ENCODE measurements at regions not wholly inside any gene's neighbourhood (a gene's known extent, or its start where the extent isn't known, plus 50 kb on each side); places are given as distances from the start of the nearest gene placed in this dataset.
"Not testable (repeated sequence)": the region's sequence is repeated elsewhere in the genome, so short reads cannot be mapped to it uniquely, and the experiment has no call there.

DNA sequence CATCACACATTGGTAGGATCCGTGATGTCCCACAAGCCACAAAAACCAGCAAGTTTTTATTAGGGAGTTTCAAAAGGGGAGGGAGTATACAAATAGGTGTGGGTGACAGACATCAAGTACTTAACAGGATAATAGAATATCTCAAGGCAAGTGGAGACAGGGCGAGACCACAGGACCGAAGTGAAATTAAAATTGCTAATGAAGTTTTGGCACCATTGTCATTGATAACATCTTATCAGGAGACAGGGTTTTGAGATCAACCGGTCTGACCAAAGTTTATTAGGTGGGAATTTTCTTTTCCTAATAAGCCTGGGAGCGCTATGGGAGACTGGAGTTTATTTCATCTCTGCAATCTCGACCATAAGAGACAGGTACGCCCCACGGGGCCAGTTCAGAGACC is 178.5 kb downstream of the OTOP1 start:
- DNase-seq = not testable (repeated sequence)

DNA sequence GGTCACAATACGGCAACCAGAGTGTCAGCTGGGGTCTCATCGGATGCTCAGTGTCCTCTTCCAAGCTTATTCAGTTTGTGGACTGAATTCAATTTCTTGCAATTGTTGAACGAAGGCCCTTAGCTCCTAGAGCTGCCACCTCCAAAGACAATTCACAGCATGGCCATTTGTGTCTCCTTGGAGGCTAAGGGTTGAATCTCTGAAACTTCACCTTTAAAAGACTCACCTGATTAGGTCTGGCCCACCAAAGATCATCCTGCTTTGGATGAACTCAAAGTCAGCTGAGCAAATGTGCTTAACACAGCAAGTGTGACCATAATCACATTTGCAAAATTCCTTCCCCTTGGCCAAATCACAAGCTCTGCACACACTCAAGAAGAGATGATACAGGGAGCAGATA is 175.9 kb downstream of the OTOP1 start:
- DNase-seq = not testable (repeated sequence)

GRCh38 chr4:4052933-4053332 is 173.8 kb downstream of the OTOP1 start:
- not testable (repeated sequence) for DNase-seq

DNA sequence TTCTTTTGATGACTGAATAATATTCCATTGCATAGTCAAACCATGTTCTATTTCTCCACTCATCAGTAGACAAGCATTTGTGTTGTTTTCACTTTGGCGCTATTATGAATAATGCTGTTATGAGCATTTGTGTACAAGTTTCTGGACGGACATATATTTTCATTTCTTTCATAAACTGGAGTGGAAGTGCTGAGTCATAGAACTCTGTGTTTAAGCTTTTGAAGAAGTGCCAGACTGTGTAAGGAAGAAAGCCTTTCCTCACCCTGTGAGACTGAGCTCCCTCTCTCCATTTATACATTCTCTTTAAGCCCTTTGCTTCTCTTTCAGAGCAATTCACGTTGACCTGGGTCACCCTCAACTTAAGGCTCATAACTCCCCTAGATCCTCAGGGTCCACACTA is 169.5 kb downstream of the OTOP1 start:
- not testable (repeated sequence) for DNase-seq

- DNase-seq = not testable (repeated sequence)
Observed at GRCh38 chr4:4084171-4084570, 142.6 kb downstream of the OTOP1 start.

- not testable (repeated sequence) for DNase-seq
Observed at GRCh38 chr4:4089716-4090419, 136.9 kb downstream of the OTOP1 start.

GRCh38 chr4:4090720-4091119 is 136.0 kb downstream of the OTOP1 start:
- not testable (repeated sequence) for DNase-seq

DNA sequence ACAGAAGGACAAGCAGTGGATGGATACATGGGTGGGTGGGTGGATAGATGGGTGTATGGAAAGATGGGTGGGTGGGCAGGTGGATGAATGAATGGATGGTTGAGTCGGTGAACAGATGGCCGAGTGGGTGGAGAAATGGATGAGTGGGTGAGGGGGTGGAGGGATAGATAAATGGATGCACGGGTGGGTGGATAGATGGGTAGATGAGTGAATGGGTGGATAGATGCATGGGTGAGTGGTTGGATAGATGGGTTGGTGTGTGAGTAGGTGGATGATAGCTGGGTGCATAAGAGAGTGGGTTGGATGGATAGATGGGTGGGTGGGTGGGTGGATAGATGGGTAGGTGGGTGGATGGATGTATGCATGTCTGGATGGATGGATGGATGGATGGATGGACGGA is 134.6 kb downstream of the OTOP1 start:
- not testable (repeated sequence) for DNase-seq

DNA sequence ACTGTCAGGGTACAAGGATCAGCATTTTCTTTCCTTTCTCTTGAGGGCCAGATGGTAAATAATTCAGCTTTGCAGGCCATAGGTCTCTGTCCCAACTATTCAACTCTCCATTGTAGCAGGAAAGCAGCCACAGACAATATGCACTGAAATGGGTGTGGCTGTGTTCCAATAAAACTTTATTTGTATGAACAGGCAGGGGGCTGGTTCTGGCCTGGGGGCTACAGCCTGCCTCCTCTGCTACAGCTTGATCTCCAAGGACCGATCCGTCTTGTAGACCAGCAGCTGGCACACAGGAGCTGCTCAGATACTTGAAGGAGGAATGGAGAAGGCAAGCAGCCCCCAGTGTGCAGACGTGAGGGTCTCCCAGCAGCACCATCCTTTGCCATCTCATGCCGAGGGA is 127.1 kb downstream of the OTOP1 start:
- not testable (repeated sequence) for DNase-seq

- DNase-seq = not testable (repeated sequence)
Observed at GRCh38 chr4:4106923-4107322, 119.8 kb downstream of the OTOP1 start.

DNA sequence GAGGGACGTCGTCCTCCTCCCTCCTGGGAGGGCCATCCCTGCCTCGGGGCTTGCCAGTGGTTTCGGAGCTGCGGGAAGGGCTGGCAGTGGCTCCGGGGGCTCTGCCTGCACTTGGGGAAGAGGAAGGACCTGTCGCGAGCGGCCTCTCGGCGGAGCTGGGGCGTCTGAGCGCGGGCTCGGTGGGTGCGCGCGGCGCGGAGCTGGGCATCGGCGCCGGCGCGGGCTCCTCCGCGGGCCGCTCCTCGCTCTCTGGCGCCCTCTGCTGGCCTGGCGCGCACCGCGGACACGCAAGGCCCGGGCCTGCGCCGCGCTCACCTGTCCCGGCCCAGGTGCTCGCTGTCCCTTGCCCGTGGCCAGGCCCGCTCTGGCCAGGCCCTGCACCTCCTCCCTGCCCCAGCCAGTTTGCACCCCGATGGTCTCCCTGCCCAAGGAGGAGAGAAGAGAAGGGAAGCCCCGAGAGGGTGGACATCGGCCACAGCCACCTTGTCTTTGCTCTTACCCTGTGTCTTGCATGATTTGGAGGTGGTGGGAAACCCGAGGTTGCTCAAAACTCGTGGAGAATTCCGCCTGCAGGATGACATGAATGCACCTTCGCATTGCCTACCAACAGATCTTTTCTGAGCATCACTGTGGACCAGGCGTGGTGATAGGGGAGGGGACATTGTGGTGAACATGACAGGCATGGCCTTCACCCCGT is 119.2 kb downstream of the OTOP1 start:
- DNase-seq = peak; percentile 58

- DNase-seq = not testable (repeated sequence)
Observed at GRCh38 chr4:4115381-4115780, 111.3 kb downstream of the OTOP1 start.

- not testable (repeated sequence) for DNase-seq
Observed at GRCh38 chr4:4116901-4117300, 109.8 kb downstream of the OTOP1 start.

DNA sequence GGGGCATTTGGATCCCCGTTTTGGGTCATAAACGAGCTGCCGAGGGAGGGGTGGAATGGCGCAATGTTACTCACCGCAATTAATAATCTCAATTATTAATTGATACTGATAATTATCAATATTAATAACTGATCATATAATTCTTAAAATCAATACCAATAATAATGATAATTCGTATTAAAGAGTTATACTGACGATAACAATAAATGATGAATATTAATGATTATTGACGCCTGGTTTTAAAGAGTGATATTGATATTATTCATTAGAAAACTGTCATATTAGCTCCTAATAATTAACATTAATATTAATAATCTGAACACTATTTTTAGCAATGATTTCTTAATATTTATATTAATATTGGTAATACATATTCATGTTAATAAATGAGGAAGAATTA is 92.4 kb downstream of the OTOP1 start:
- DNase-seq = not testable (repeated sequence)

DNA sequence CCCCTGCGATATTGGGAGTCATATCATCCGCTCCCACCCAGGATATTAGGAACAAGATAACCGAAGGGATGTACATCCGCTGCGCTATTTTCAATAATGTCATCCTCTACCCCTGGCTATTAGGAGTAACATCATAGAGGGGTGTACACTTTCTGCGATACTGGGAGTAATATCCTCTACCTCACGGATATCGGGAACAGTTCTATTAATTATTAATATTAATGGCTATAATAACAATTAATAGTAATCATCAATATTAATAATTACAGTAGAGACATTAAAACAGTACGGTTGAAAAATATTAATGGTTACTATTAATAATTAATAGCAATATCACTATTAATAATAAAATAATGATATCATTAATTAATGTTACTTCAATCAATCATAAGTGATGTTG is 90.1 kb downstream of the OTOP1 start:
- DNase-seq = not testable (repeated sequence)

Data from activated effector memory CD4-positive, alpha-beta T cell treated with Interleukin-2 at 50 U/mL for 16 hours (primary cell).